Lower leg skin (tissue), 3 donors: ENCODE measurements at regions not wholly inside any gene's neighbourhood (a gene's known extent, or its start where the extent isn't known, plus 50 kb on each side); places are given as distances from the start of the nearest gene placed in this dataset.

Experiments
- CTCF ChIP-seq, 3 donors: fragments of 450-650 bp; IDR thresholded peaks; one replicate each; pipeline ENCODE4 v1.5.1; 2016; ENCODE audit warnings: antibody characterized with exemption in 3 of 3, mild to moderate bottlenecking in 3 of 3, moderate library complexity in 2 of 3
- POLR2A ChIP-seq, 2 donors: fragments of 450-650 bp; IDR thresholded peaks; one replicate each; pipeline ENCODE4 v1.6.1; 2016 to 2017; ENCODE audit warnings: antibody characterized with exemption in 2 of 2, mild to moderate bottlenecking in 1 of 2, moderate library complexity in 1 of 2

- TF ChIP-seq CTCF (IDR thresholded peaks at IDR 0.05) (no peak), POLR2A (IDR thresholded peaks at IDR 0.05) (no peak)
Observed at GRCh38 chr21:15242906-15243305, 178.1 kb upstream of the NRIP1 start.
